LHCN-M2 (cell line): ENCODE measurements at regions not wholly inside any gene's neighbourhood (a gene's known extent, or its start where the extent isn't known, plus 50 kb on each side); places are given as distances from the start of the nearest gene placed in this dataset.
"Not testable (repeated sequence)": the region's sequence is repeated elsewhere in the genome, so short reads cannot be mapped to it uniquely, and the experiment has no call there.

Source experiments
- DNase-seq: peaks from one replicate; pipeline ENCODE4 v3.0.0-alpha.2; 2012; ENCODE audit warnings: low read depth

- no peak for DNase-seq
These were observed 601.4 kb downstream of the C12orf50 start for GRCh38 chr12:87427770-87428169.

GRCh38 chr12:87425942-87426554 is 603.2 kb downstream of the C12orf50 start:
- DNase-seq = peak; percentile 90

GRCh38 chr12:87421233-87421632 is 608.0 kb downstream of the C12orf50 start:
- not testable (repeated sequence) for DNase-seq

GRCh38 chr12:87413784-87414183 is 615.4 kb downstream of the C12orf50 start:
- DNase-seq = peak; percentile 63

- peak; percentile 84 for DNase-seq
These were observed 622.3 kb downstream of the C12orf50 start for GRCh38 chr12:87406926-87407325.

- peak; percentile 43 for DNase-seq
These were observed 623.3 kb downstream of the C12orf50 start for GRCh38 chr12:87405918-87406317.

GRCh38 chr12:87394168-87394567 is 635.0 kb downstream of the C12orf50 start:
- DNase-seq = not testable (repeated sequence)

- DNase-seq = no peak
These were observed 640.8 kb downstream of the C12orf50 start for GRCh38 chr12:87388376-87388775.

- DNase-seq = no peak
These were observed 643.9 kb downstream of the C12orf50 start for GRCh38 chr12:87385322-87385721.

- no peak for DNase-seq
These were observed 645.0 kb downstream of the C12orf50 start for GRCh38 chr12:87384226-87384625.

GRCh38 chr12:87383680-87384079 is 645.5 kb downstream of the C12orf50 start:
- DNase-seq = no peak

GRCh38 chr12:87382959-87383566 is 646.1 kb downstream of the C12orf50 start:
- DNase-seq = no peak

GRCh38 chr12:87382436-87382835 is 646.8 kb downstream of the C12orf50 start:
- no peak for DNase-seq

- no peak for DNase-seq
These were observed 647.5 kb downstream of the C12orf50 start for GRCh38 chr12:87381742-87382141.

GRCh38 chr12:87378526-87378925 is 650.7 kb downstream of the C12orf50 start:
- no peak for DNase-seq

GRCh38 chr12:87376722-87377121 is 652.5 kb downstream of the C12orf50 start:
- no peak for DNase-seq

- no peak for DNase-seq
These were observed 660.0 kb downstream of the C12orf50 start for GRCh38 chr12:87369161-87369560.

- no peak for DNase-seq
These were observed 660.9 kb downstream of the C12orf50 start for GRCh38 chr12:87368259-87368658.

- no peak for DNase-seq
These were observed 663.8 kb downstream of the C12orf50 start for GRCh38 chr12:87365423-87365822.

- DNase-seq = no peak
These were observed 665.6 kb downstream of the C12orf50 start for GRCh38 chr12:87363497-87364084.

- no peak for DNase-seq
These were observed 679.5 kb downstream of the C12orf50 start for GRCh38 chr12:87349681-87350080.

GRCh38 chr12:87348071-87348470 is 681.1 kb downstream of the C12orf50 start:
- no peak for DNase-seq

- DNase-seq = peak; percentile 19
These were observed 684.5 kb downstream of the C12orf50 start for GRCh38 chr12:87344699-87345098.
